ENCODE measurements at regions not wholly inside any gene's neighbourhood (a gene's known extent, or its start where the extent isn't known, plus 50 kb on each side); places are given as distances from the start of the nearest gene placed in this dataset.

DNA sequence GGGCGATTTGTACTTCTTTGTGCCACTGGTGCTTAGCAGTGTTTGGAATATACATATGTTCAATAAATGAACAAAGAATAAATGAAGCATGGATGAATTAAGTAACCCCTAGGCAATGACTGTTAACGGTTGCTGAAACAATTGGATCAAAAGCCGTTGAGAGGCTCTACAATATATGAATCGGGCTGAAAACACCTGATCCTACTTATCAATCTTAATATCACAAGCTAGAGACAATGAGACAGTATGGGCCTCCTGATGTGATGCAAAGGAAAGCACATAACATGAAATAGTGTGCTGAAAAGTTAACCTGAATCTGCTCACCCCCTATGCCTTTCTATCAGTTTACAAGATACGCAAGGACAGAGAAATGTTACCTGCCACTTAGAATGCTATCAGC lies 410.3 kb upstream of the RGMB start:
- Histone ChIP-seq H3K18ac (ENCODE audit: low read depth, low read length) (no peak overlapping the region), H4K20me1 (ENCODE audit: insufficient read depth, low read length) (no peaks in the 10 kb centered on the region), H3K4me1 (ENCODE audit: control insufficient read depth, insufficient read depth, low read length) (no peaks in the 10 kb centered on the region), H3K36me3 (ENCODE audit: control insufficient read depth, insufficient read depth, low read length) (no peaks in the 10 kb centered on the region), H3K4me2 (ENCODE audit: low read depth, low read length) (no peak overlapping the region), H3K4me3 (ENCODE audit: insufficient read depth, low read depth, low read length) (no peak overlapping the region), H2BK120ac (ENCODE audit: low read depth, low read length) (no peak overlapping the region), H3K4ac (ENCODE audit: low read depth, low read length) (no peak overlapping the region), H3K9me3 (ENCODE audit: control insufficient read depth, insufficient read depth, low read length) (no peaks in the 10 kb centered on the region; the same call in 1 of the 2 replicates), H3K79me1 (ENCODE audit: low read depth in 1 of 2, low read length in 2 of 2) (no peaks in the 10 kb centered on the region), H2BK5ac (ENCODE audit: low read depth, low read length, poor library complexity, severe bottlenecking) (no peak overlapping the region), H3K56ac (ENCODE audit: extremely low read depth, insufficient read depth, low read length) (no peak overlapping the region), H2BK15ac (ENCODE audit: low read depth, low read length) (no peak overlapping the region), H2AFZ (replicated peaks; ENCODE audit: low read length, poor library complexity) (no peak overlapping the region), H2AK5ac (ENCODE audit: low read depth, low read length) (no peak overlapping the region), H3K9ac (ENCODE audit: low read depth, low read length) (no peak overlapping the region), H2BK20ac (ENCODE audit: low read depth, low read length) (no peak overlapping the region), H3K27ac (ENCODE audit: insufficient read depth, low read length) (no peak overlapping the region), H4K91ac (ENCODE audit: insufficient read depth, low read depth, low read length) (no peak overlapping the region), H3K27me3 (ENCODE audit: control insufficient read depth, insufficient read depth, low read length) (no peaks in the 10 kb centered on the region), H4K5ac (ENCODE audit: low read depth, low read length) (no peak overlapping the region), H3K14ac (replicated peaks; ENCODE audit: low read depth, low read length) (no peak overlapping the region), H2AK9ac (replicated peaks; ENCODE audit: low read depth, low read length, poor library complexity) (no peak overlapping the region), H3K23ac (ENCODE audit: low read depth, low read length) (no peak overlapping the region), H4K8ac (ENCODE audit: low read depth in 2 of 2, low read length in 2 of 2) (no peak overlapping the region), H3K9me1 (ENCODE audit: insufficient read depth, low read length) (no peaks in the 10 kb centered on the region)
- ChIA-PET CTCF (no interaction called here), POLR2A (ENCODE audit: unreplicated experiment) (no interaction called here)
- in situ Hi-C loops (cut with MboI; ENCODE audit: low sequenced_read_pairs) (no loop called here), dilution Hi-C loops (cut with HindIII; ENCODE audit: low sequenced_read_pairs, unreplicated experiment) (no loop called here), intact Hi-C loops (cut with micrococcal nuclease) (no loop called here)
- DNase-seq (no peak), ATAC-seq (ENCODE audit: low read depth) (no peak)
- BruUV-seq (replicated peaks): no TSS peak
- TF ChIP-seq RFX5 (IDR thresholded peaks at IDR 0.05; ENCODE audit: low read depth, low read length): no peak
- no peak for TF ChIP-seq FOS (IDR thresholded peaks at IDR 0.05; ENCODE audit: low read depth, low read length)
- no peak for TF ChIP-seq RAD21 (IDR thresholded peaks at IDR 0.05; ENCODE audit: low read length)
- TF ChIP-seq CTCF (conservative IDR thresholded peaks at IDR 0.05; ENCODE audit: low read depth, low read length): no peak
- TF ChIP-seq, protein P1, sequence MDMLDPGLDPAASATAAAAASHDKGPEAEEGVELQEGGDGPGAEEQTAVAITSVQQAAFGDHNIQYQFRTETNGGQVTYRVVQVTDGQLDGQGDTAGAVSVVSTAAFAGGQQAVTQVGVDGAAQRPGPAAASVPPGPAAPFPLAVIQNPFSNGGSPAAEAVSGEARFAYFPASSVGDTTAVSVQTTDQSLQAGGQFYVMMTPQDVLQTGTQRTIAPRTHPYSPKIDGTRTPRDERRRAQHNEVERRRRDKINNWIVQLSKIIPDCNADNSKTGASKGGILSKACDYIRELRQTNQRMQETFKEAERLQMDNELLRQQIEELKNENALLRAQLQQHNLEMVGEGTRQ (IDR thresholded peaks at IDR 0.05; ENCODE audit: low read depth, low read length): no peak
- TF ChIP-seq MXI1 (IDR thresholded peaks at IDR 0.05; ENCODE audit: borderline replicate concordance, low read depth, low read length): no peak
- TF ChIP-seq BHLHE40 (IDR thresholded peaks at IDR 0.05; ENCODE audit: low read depth, low read length): no peak
- no peak for TF ChIP-seq NFE2L2 (IDR thresholded peaks at IDR 0.05; ENCODE audit: low read depth, low read length)
- WGBS, 2 experiments (ENCODE audit: extremely low coverage in 2 of 2, insufficient read length in 1 of 2): no CpG with 5 or more reads among the region's 5 CpGs
